Hippocampal formation (tissue), 2 donors: ENCODE measurements at regions not wholly inside any gene's neighbourhood (a gene's known extent, or its start where the extent isn't known, plus 50 kb on each side); places are given as distances from the start of the nearest gene placed in this dataset.

Experiments
- DNase-seq, 2 donors: peaks; one replicate each; lab custom pipeline; 2025; lab: John Stamatoyannopoulos, UW

- DNase-seq, result no peak
Observed at GRCh38 chr1:38258085-38258627, 211.6 kb upstream of the POU3F1 start.

GRCh38 chr1:38257374-38257773 is 210.8 kb upstream of the POU3F1 start:
- DNase-seq, result no peak

GRCh38 chr1:38256072-38256471 is 209.5 kb upstream of the POU3F1 start:
- no peak for DNase-seq

GRCh38 chr1:38253314-38253713 is 206.7 kb upstream of the POU3F1 start:
- no peak for DNase-seq

GRCh38 chr1:38250356-38250755 is 203.8 kb upstream of the POU3F1 start:
- DNase-seq, result no peak

- no peak for DNase-seq
Observed at GRCh38 chr1:38249001-38249400, 202.4 kb upstream of the POU3F1 start.

GRCh38 chr1:38246955-38247952 is 200.7 kb upstream of the POU3F1 start:
- no peak for DNase-seq

- DNase-seq, result no peak
Observed at GRCh38 chr1:38244218-38244845, 197.7 kb upstream of the POU3F1 start.

- no peak for DNase-seq
Observed at GRCh38 chr1:38243106-38243505, 196.5 kb upstream of the POU3F1 start.

- DNase-seq, result no peak
Observed at GRCh38 chr1:38242506-38242905, 195.9 kb upstream of the POU3F1 start.

GRCh38 chr1:38241594-38242334 is 195.2 kb upstream of the POU3F1 start:
- no peak for DNase-seq

GRCh38 chr1:38240618-38241017 is 194.0 kb upstream of the POU3F1 start:
- DNase-seq, result no peak

GRCh38 chr1:38239258-38239835 is 192.8 kb upstream of the POU3F1 start:
- no peak for DNase-seq

GRCh38 chr1:38238294-38238693 is 191.7 kb upstream of the POU3F1 start:
- DNase-seq, result no peak

GRCh38 chr1:38235705-38236104 is 189.1 kb upstream of the POU3F1 start:
- no peak for DNase-seq

GRCh38 chr1:38231941-38232340 is 185.3 kb upstream of the POU3F1 start:
- DNase-seq, result no peak

GRCh38 chr1:38228718-38229117 is 182.1 kb upstream of the POU3F1 start:
- no peak for DNase-seq

- DNase-seq, result no peak
Observed at GRCh38 chr1:38225745-38226144, 179.2 kb upstream of the POU3F1 start.

GRCh38 chr1:38223391-38223790 is 176.8 kb upstream of the POU3F1 start:
- no peak for DNase-seq

- no peak for DNase-seq
Observed at GRCh38 chr1:38222891-38223290, 176.3 kb upstream of the POU3F1 start.

GRCh38 chr1:38221006-38221649 is 174.5 kb upstream of the POU3F1 start:
- DNase-seq, result no peak
